T47D (cell line): ENCODE measurements at regions not wholly inside any gene's neighbourhood (a gene's known extent, or its start where the extent isn't known, plus 50 kb on each side); places are given as distances from the start of the nearest gene placed in this dataset.

Source experiments
- DNase-seq, 2 experiments: peaks; one replicate each; pipeline versions ENCODE4 v3.0.0 to v3.0.0-alpha.2; 2011 to 2012; ENCODE audit warnings: low read depth in 1 of 2, low spot score in 1 of 2
- JUND ChIP-seq: IDR thresholded peaks from 2 replicates; pipeline ENCODE4 v1.6.1; 2012; ENCODE audit warnings: low read depth
- in situ Hi-C: cut with HindIII; loops from 2 replicates; pipeline ENCODE4 v1.10.0; 2016; ENCODE audit warnings: low sequenced_read_pairs, low pct_unique_long_range_greater_than_20kb

DNA sequence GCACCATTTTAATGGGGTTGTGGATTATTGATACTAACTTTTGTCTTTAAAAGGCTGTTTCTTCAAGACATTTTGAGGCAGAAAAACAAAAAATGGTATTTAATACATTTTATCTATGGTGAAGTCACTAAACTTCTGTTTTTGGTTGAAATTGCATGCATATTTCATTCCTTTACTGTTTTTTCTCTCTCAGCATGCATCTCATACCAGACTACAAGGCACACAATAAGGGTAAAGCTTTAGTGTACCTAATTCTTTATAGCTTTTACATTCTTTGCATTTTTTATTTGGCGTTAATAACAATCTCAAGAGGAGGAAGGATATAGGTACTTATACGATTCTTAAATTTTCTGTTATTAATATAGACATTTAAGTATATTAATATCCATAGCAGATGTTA lies 151.0 kb upstream of the DKK2 start:
- TF ChIP-seq JUND, result no peak
- in situ Hi-C loops, result no loop called here
- no peak for DNase-seq

DNA sequence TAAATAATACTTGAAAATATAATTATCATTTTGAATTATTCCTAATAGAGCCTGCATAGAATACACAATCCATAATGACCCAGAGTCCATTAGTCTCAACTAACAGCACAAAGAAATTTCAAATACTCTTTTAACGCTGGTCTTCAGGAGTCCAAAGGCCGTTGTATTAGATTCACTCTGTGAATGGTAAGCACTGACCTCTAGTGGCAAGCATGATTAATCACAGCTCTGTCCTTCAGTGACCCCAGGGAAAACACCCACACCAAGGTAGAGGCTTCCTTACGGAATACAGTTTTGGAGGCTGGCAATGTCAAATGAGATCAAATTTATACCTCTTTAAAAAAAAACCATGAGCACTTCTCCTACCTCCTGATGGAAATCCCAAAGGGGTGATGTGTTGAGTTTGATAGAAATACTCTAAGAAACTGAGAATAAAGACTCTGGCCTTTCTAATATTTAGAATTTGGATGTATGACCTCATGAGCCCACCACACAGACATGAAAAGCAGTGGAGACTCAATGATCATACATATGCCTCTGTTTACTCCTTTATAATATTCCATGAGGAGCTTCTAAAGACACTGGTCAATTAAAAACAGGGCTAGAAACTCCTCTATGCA lies 147.2 kb upstream of the DKK2 start:
- peak in 1 of 2 experiments; percentile 73 for DNase-seq
- in situ Hi-C loops, result no loop called here
- no peak for TF ChIP-seq JUND

DNA sequence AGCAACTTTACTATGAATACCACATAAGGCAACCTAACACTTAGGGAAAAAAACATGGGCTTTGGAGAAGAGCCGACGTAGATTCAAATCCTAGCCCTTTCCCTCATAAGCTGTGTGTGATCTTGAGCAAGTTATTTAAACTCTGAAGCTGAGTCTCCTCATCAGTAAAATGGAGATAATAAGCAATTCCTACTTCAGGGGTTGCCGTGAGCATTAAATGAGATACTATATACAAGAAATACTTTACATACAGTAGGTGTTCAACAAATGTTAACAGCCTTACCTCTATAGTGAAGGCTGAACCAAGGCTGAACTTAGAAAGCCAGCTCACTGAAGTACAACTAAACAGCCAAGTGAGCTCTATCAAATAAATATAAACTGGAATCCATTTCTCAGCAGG lies 146.2 kb upstream of the DKK2 start:
- DNase-seq, result no peak
- no peak for TF ChIP-seq JUND
- in situ Hi-C loops, result no loop called here

DNA sequence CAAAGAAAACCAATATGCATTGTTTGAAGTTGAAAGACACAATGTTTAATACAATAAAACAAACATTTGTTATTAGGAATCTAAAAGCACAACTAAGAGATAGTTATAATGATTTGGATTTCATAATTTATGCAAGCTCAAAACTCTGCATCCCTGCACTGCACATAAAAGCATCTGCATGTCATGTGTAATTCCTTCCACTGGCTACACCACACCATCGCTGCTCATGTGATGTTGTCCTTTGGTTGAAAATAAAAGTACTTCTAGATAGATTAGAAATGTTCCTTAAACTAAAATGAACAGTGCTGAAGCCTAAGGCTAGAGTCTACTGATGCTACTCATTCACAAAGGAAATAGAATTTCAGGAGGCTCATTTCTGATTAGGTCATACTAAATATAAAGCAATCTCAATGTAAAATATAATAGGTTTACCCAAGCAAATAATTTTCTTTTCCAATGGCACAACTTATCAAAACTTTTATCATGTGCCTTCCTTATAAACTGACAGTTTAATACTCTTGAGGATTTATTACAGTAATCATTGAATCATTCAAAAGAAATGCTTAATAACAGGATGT lies 130.8 kb upstream of the DKK2 start:
- in situ Hi-C loops, result no loop called here
- no peak for DNase-seq
- no peak for TF ChIP-seq JUND

DNA sequence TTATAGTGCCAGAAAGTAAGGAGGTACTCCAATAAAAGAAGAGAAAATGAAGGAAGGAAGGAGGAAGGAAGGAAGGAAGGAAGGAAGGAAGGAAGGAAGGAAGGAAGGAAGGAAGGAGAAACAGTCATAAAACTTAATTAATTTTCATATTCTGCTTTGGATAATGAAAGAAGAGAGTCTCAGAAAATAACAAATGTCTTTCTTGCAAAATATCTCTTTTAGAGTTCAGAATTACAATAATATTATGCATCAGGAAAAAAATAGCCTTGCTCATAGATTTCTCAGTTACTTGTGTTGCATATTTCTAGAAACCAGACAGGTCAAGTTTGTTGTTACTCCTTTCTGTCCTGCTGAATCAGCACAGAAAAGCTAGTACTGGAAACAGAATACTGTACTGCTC lies 130.1 kb upstream of the DKK2 start:
- TF ChIP-seq JUND, result no peak
- in situ Hi-C loops, result no loop called here
- DNase-seq, result no peak

DNA sequence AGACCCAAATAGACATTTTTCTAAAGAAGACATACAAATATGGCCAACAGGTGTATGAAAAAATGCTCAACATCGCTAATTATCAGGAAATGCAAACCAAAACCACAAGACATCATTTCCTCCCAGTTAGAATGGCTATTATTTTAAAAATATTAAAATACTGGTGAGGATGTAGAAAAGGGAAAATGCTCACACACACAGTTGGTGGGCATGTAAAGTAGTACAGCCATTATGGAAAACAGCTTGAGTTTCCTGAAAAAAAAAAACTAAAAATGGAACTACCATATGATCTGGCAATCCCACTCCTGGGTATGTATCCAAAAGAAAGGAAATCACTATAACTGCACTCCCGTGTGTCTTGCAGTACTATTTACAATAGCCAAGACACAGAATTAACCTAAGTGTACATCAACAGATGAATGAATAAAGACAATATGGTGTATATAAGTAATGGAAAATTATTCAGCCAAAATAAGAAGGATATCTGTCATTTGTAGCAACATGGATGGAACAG lies 128.9 kb upstream of the DKK2 start:
- DNase-seq, result no peak
- in situ Hi-C loops, result no loop called here
- no peak for TF ChIP-seq JUND

DNA sequence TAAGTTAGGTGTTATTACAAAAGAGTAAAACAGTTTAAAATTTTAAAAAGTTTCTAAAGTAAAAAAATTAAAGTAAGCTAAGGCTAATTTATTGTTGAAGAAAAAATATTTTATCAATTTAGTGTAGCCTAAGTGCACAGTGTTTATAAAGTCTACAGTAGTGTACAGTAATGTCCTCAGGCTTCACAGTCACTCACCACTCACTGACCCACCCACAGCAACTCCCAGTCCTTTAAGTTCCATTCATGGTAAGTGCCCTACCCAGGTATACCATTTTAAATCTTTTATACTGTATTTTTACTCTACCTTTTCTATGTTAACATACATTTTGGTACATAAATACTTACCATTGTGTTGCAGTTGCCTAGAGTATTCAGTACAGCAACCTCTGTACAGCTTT lies 120.3 kb upstream of the DKK2 start:
- no peak for DNase-seq
- no peak for TF ChIP-seq JUND
- in situ Hi-C loops, result no loop called here

DNA sequence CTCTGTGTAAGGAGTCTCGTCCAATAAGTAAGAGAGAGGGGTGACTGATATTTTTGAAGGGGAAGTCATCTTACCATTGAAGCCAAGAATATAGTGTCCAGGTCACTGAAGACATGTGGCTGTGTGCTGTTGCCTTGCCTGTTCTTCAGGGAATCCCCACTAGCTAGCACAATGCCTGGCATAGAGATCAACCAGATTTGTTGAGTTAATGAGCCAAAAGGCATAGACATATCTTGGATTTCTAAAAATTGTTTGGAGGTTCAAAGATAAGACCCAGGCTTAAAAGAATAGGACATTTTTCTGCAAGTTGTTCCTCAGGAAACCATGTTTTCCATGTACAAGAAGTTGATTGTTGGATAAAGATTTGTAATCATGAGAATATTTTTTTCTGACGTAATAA lies 119.3 kb upstream of the DKK2 start:
- DNase-seq, result no peak
- no peak for TF ChIP-seq JUND
- in situ Hi-C loops, result no loop called here

DNA sequence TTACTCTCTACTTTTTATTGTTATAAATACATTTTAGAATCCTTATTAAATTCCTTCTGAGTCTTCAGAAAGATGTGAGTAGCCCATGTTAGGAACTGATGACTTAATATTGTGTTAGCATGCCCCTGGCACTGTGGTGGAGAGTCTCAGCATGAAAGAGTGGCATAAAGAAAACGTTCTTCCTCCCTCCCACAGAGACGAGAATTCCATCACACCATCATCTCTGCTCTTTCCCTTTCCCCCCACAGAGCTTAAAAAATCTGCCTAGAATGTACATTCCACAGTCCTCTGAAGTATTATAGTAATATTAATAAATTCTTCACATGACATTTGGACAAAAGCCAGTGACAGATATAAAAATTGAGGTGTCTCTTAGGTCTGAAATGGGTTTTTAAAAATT lies 117.8 kb upstream of the DKK2 start:
- TF ChIP-seq JUND, result no peak
- in situ Hi-C loops, result no loop called here
- DNase-seq, result no peak

DNA sequence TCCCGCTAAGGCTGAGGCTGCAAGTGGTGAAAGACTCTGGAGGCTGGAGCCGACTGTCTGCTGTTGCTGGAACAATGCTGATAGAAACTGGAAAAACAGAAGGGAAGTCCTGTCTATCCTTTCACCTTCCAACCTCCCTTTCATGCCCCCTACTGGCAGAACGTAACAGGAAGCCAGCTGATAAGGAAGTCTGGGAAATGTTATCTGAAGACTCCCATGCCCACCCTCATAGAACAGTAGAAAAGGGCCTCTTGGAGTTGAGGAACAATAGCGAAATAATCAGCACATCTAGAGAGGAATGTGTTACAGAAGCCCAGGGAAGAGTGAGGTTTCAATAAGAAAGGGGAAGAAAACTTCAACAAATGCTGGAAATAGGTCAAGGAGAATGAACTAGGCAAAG lies 117.1 kb upstream of the DKK2 start:
- in situ Hi-C loops, result no loop called here
- TF ChIP-seq JUND, result no peak
- no peak for DNase-seq

DNA sequence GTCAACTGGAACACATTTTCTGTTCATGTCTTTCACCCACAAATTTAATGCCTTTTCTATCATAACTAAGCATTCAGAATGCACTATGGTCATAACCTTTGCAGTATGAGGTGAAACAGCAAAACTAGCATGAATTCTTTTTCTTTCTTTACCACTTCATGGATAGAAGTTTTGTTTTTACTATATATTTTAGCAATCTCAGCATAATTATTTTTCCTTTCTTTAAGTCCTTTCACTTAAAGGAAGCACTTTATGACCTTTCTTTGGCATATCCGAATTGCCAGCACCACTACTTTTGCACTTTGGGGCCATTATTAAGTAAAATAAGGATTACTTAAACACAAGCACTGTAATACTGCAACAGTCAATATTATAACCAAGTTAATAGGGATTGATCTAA lies 115.1 kb upstream of the DKK2 start:
- no peak for TF ChIP-seq JUND
- DNase-seq, result no peak
- in situ Hi-C loops, result no loop called here

DNA sequence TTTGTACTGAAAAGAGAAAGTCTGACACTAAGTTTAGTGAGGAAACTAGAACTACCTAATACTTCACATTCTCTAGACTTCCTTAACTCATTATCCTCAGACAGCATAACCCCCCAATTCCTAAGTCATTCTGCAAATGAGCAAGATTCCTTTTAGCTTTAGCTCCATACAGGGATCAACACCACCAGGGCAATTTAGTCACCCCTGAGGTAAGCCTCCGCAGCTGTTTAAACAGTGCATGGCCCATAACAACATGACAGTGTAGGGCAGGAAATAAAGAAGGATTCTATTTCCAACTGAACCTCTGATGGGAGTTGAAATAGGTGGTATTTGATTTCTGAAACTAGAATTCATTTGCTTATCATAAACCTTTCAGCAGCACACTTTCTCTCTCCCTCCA lies 112.8 kb upstream of the DKK2 start:
- no peak for TF ChIP-seq JUND
- no peak for DNase-seq
- in situ Hi-C loops, result no loop called here

DNA sequence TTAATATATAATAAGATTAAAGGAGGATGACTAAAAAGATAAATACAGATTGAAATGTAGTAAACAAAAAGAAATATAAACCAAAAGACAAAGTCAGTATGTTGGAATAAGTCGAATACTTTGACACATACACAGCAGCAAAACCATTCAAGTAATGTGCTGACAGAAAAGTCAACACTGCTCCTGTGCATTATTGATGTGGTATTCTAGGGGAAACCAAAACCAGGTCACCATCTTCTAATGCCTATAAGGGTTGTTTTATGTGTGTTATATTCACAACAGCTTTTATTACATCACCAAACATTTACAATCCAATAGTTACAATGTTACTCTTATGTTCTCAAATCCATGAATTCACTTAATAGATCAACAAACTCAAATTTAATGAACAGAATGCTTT lies 111.8 kb upstream of the DKK2 start:
- no peak for TF ChIP-seq JUND
- DNase-seq, result no peak
- in situ Hi-C loops, result no loop called here

DNA sequence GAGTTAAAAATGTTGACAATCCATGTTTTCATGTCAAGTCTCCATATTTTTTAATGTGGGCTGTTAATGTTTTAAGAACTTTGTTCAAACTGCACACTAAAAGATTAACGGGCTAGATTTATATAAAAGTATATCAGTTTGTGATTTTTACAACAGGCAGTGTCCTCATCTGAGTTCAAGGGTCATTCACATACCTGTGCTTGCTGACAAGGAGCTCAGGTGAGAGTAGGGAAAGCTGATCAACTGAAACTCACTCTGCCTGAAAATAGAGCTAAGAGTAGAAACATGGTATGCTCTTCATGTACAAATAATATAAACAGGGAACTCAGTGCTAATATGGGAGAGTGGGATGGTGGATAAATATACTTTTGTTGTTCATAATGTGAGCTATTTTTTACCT lies 102.3 kb upstream of the DKK2 start:
- DNase-seq, result no peak
- in situ Hi-C loops, result no loop called here
- no peak for TF ChIP-seq JUND
